ENCODE measurements at regions not wholly inside any gene's neighbourhood (a gene's known extent, or its start where the extent isn't known, plus 50 kb on each side); places are given as distances from the start of the nearest gene placed in this dataset.
A peak's percentile ranks its signal among the peaks of the same experiment; 100 is the strongest.

DNA sequence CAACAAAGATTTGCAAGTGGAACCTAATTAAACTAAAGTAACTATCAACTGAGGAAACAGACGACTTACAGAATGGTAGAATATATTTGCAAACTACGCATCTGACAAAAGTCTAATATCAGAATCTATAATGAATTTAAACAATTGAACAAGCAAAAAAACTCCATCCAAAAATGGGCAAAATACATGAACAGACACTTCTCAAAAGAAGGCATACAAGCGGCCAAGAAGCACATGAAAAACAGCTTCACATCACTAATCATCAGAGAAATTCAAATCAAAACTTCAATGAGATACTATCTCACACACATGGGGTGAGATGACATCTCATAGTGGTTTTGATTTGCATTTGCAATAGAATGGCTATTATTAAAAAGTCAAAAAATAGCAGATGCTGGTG, 128.6 kb downstream of the POLR2M start:
- TF ChIP-seq SUZ12 (IDR thresholded peaks at IDR 0.05; ENCODE audit: extremely low read depth, insufficient read depth, insufficient read length) (no peak), YY1 (IDR thresholded peaks at IDR 0.05; ENCODE audit: insufficient read depth, insufficient read length) (no peak), ZNF274 (IDR thresholded peaks at IDR 0.05; ENCODE audit: low read depth, low read length) (no peak)
- H3K36me3 ChIP-seq (ENCODE audit: insufficient read depth, insufficient read length, low read length) = no peaks in the 10 kb centered on the region
- H3K4me1 ChIP-seq (ENCODE audit: insufficient read depth, insufficient read length) = no peaks in the 10 kb centered on the region
- H3K9me3 ChIP-seq (ENCODE audit: insufficient read depth, low read length) = peaks cover 12% of the 10 kb centered on the region; the same call in 1 of the 2 replicates
- H3K27me3 ChIP-seq (ENCODE audit: insufficient read depth, insufficient read length) = no peaks in the 10 kb centered on the region
- no peak overlapping the region for H3K4me3 ChIP-seq (ENCODE audit: insufficient read length, low read depth)
- no peak overlapping the region for H3K9ac ChIP-seq (ENCODE audit: insufficient read length, low read depth)
- DNase-seq (ENCODE audit: low read depth, low spot score) = no peak

DNA sequence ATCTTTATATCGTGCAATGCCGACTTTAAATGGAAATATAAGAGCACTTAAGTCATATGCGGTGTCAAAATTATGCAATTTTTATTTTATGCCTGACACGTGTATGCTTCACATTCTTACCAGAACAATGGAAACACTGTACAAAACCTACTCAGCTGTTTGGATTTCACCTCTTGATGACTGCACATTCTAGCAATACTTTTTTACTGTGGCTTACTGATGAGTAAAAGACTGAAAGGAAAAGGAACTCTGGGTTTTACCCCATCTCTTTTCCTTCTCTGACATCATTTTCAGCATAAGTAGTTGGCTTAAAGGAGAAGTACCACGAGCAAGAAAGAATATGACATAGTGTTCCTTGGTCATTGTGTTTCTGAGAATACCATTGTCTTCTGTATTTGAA, 142.8 kb downstream of the POLR2M start:
- TF ChIP-seq SUZ12 (IDR thresholded peaks at IDR 0.05; ENCODE audit: extremely low read depth, insufficient read depth, insufficient read length) (no peak), YY1 (IDR thresholded peaks at IDR 0.05; ENCODE audit: insufficient read depth, insufficient read length) (no peak)
- Histone ChIP-seq H3K36me3 (ENCODE audit: insufficient read depth, insufficient read length, low read length) (no peaks in the 10 kb centered on the region), H3K27me3 (ENCODE audit: insufficient read depth, insufficient read length) (no peaks in the 10 kb centered on the region), H3K4me1 (ENCODE audit: insufficient read depth, insufficient read length) (no peaks in the 10 kb centered on the region), H3K9me3 (ENCODE audit: insufficient read depth, low read length) (no peaks in the 10 kb centered on the region), H3K9ac (ENCODE audit: insufficient read length, low read depth) (no peak overlapping the region), H3K4me3 (ENCODE audit: insufficient read length, low read depth) (no peak overlapping the region)
- no peak for DNase-seq (ENCODE audit: low read depth, low spot score)

DNA sequence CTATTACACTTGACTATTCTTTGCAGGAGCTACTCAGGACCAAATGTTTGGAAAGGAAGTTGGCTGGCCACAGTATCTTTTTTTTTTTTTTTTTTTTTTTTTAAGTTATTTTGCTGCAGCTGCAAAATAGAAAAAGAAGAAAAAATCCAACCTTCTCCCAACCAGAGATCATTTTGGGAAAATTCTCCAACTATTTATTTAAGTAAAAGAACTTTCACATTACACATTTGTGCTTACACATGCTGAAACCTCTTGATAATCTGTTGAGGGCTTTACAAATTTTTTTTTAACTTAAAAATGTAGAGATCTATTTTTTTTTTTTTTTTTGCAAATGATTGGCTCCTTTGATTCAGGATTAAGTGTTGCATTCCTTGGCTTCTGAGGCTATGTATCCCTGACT, 148.0 kb downstream of the POLR2M start:
- TF ChIP-seq SUZ12 (IDR thresholded peaks at IDR 0.05; ENCODE audit: extremely low read depth, insufficient read depth, insufficient read length) (no peak), YY1 (IDR thresholded peaks at IDR 0.05; ENCODE audit: insufficient read depth, insufficient read length) (no peak), ZNF274 (IDR thresholded peaks at IDR 0.05; ENCODE audit: low read depth, low read length) (no peak)
- Histone ChIP-seq H3K27me3 (ENCODE audit: insufficient read depth, insufficient read length) (no peaks in the 10 kb centered on the region), H3K36me3 (ENCODE audit: insufficient read depth, insufficient read length, low read length) (no peaks in the 10 kb centered on the region), H3K4me1 (ENCODE audit: insufficient read depth, insufficient read length) (no peaks in the 10 kb centered on the region), H3K4me3 (ENCODE audit: insufficient read length, low read depth) (no peak overlapping the region), H3K9me3 (ENCODE audit: insufficient read depth, low read length) (no peaks in the 10 kb centered on the region), H3K9ac (ENCODE audit: insufficient read length, low read depth) (no peak overlapping the region)
- no peak for DNase-seq (ENCODE audit: low read depth, low spot score)

DNA sequence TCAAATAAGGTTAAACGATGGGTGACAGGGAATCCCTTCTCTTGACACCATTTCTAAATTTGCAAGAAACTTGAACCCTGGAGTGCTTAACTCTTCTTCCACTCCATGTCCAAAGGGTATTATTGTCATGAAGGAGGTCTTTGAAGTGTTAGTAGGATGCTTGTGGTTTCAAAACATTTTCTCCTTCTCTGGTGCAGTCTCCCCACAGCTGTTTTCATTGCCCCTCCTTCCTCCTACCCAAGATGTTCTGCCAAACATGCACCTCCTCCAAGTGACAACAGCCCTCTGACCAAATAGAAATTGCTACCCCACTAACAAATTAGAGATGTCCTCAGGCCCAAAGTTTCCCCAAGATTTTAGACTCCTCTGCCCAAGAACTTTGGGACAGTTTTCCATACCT, 151.4 kb downstream of the POLR2M start:
- H3K4me1 ChIP-seq (ENCODE audit: insufficient read depth, insufficient read length) = no peaks in the 10 kb centered on the region
- H3K36me3 ChIP-seq (ENCODE audit: insufficient read depth, insufficient read length, low read length) = no peaks in the 10 kb centered on the region
- no peaks in the 10 kb centered on the region for H3K9me3 ChIP-seq (ENCODE audit: insufficient read depth, low read length)
- H3K4me3 ChIP-seq (ENCODE audit: insufficient read length, low read depth) = no peak overlapping the region
- no peak overlapping the region for H3K9ac ChIP-seq (ENCODE audit: insufficient read length, low read depth)
- H3K27me3 ChIP-seq (ENCODE audit: insufficient read depth, insufficient read length) = no peaks in the 10 kb centered on the region
- no peak for TF ChIP-seq YY1 (IDR thresholded peaks at IDR 0.05; ENCODE audit: insufficient read depth, insufficient read length)
- no peak for DNase-seq (ENCODE audit: low read depth, low spot score)

GRCh38 chr15:57859130-57859685, 152.7 kb downstream of the POLR2M start:
- Histone ChIP-seq H3K27me3 (ENCODE audit: insufficient read depth, insufficient read length) (no peaks in the 10 kb centered on the region), H3K9me3 (ENCODE audit: insufficient read depth, low read length) (no peaks in the 10 kb centered on the region), H3K36me3 (ENCODE audit: insufficient read depth, insufficient read length, low read length) (no peaks in the 10 kb centered on the region), H3K4me3 (ENCODE audit: insufficient read length, low read depth) (no peak overlapping the region), H3K9ac (ENCODE audit: insufficient read length, low read depth) (no peak overlapping the region), H3K4me1 (ENCODE audit: insufficient read depth, insufficient read length) (no peaks in the 10 kb centered on the region)
- TF ChIP-seq SUZ12 (IDR thresholded peaks at IDR 0.05; ENCODE audit: extremely low read depth, insufficient read depth, insufficient read length) (no peak), YY1 (IDR thresholded peaks at IDR 0.05; ENCODE audit: insufficient read depth, insufficient read length) (no peak), ZNF274 (IDR thresholded peaks at IDR 0.05; ENCODE audit: low read depth, low read length) (no peak)
- no peak for DNase-seq (ENCODE audit: low read depth, low spot score)

DNA sequence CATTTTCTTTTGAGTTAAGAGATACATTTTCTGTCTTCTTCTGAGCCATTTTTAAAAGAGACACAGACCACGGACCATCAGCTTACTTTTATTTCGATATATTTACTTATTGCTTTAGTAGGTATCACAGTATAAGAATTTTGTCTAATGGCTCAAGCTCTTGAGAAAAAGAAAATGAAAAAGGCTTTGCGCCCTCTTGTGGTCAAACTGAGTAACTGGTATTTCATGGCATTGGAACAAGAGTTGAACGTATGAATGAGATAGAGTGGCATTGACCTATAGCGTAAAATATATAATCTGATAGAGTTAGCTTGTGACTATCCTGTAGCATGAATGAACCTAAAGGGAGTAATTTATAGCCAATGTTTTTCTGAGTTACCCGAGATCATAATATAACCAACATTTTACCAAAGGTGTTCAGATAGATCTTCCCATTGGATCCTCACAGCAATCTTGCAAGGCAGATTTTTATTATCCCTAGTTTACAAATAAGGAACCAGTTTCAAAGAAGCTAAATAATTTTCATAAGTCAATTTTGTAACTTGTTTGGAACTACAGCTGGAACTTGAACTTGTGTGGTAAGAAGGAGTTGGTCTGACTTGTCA, 154.6 kb downstream of the POLR2M start:
- no peak for TF ChIP-seq YY1 (IDR thresholded peaks at IDR 0.05; ENCODE audit: insufficient read depth, insufficient read length)
- H3K9ac ChIP-seq (ENCODE audit: insufficient read length, low read depth) = no peak overlapping the region
- DNase-seq (ENCODE audit: low read depth, low spot score) = peak; percentile 57

GRCh38 chr15:57861815-57862586, 155.5 kb downstream of the POLR2M start:
- Histone ChIP-seq H3K4me3 (ENCODE audit: insufficient read length, low read depth) (no peak overlapping the region), H3K9ac (ENCODE audit: insufficient read length, low read depth) (no peak overlapping the region), H3K4me1 (ENCODE audit: insufficient read depth, insufficient read length) (no peaks in the 10 kb centered on the region), H3K27me3 (ENCODE audit: insufficient read depth, insufficient read length) (no peaks in the 10 kb centered on the region), H3K36me3 (ENCODE audit: insufficient read depth, insufficient read length, low read length) (no peaks in the 10 kb centered on the region), H3K9me3 (ENCODE audit: insufficient read depth, low read length) (no peaks in the 10 kb centered on the region)
- TF ChIP-seq ZNF274 (IDR thresholded peaks at IDR 0.05; ENCODE audit: low read depth, low read length) = no peak
- TF ChIP-seq YY1 (IDR thresholded peaks at IDR 0.05; ENCODE audit: insufficient read depth, insufficient read length) = no peak
- TF ChIP-seq SUZ12 (IDR thresholded peaks at IDR 0.05; ENCODE audit: extremely low read depth, insufficient read depth, insufficient read length) = no peak
- no peak for DNase-seq (ENCODE audit: low read depth, low spot score)

More for the DNA sequence above, 154.6 kb downstream of the POLR2M start:
- H3K4me3 ChIP-seq (ENCODE audit: insufficient read length, low read depth) = no peak overlapping the region
- H3K27me3 ChIP-seq (ENCODE audit: insufficient read depth, insufficient read length) = no peaks in the 10 kb centered on the region
- H3K9me3 ChIP-seq (ENCODE audit: insufficient read depth, low read length) = no peaks in the 10 kb centered on the region
- H3K4me1 ChIP-seq (ENCODE audit: insufficient read depth, insufficient read length) = no peaks in the 10 kb centered on the region
- H3K36me3 ChIP-seq (ENCODE audit: insufficient read depth, insufficient read length, low read length) = no peaks in the 10 kb centered on the region

Data from NT2/D1 (cell line).